SJCRH30 (cell line): ENCODE measurements at regions not wholly inside any gene's neighbourhood (a gene's known extent, or its start where the extent isn't known, plus 50 kb on each side); places are given as distances from the start of the nearest gene placed in this dataset.
A peak's percentile ranks its signal among the peaks of the same experiment; 100 is the strongest.
"Not testable (repeated sequence)": the region's sequence is repeated elsewhere in the genome, so short reads cannot be mapped to it uniquely, and the experiment has no call there.

Source experiments
- DNase-seq, 2 experiments: peaks; one replicate each; pipeline ENCODE4 v3.0.0-alpha.2; 2015 to 2020
- H3K27ac ChIP-seq: fragments of 250-450 bp; sonication (Bioruptor Pico); 2 replicates; pipeline ENCODE4 v1.5.1; 2020; ENCODE audit warnings: mild to moderate bottlenecking, moderate library complexity
- H3K27me3 ChIP-seq: fragments of 250-450 bp; sonication (Bioruptor Pico); 2 replicates; pipeline ENCODE4 v1.5.1; 2020; ENCODE audit warnings: mild to moderate bottlenecking, moderate library complexity
- H3K36me3 ChIP-seq: fragments of 250-450 bp; sonication (Bioruptor Pico); 2 replicates; pipeline ENCODE4 v1.5.1; 2020; ENCODE audit warnings: mild to moderate bottlenecking, moderate library complexity
- H3K4me1 ChIP-seq: fragments of 250-450 bp; sonication (Bioruptor Pico); 2 replicates; pipeline ENCODE4 v1.5.1; 2020; ENCODE audit warnings: mild to moderate bottlenecking, moderate library complexity
- H3K4me3 ChIP-seq: fragments of 250-450 bp; sonication (Bioruptor Pico); 2 replicates; pipeline ENCODE4 v1.5.1; 2020; ENCODE audit warnings: mild to moderate bottlenecking, moderate library complexity
- H3K9me3 ChIP-seq: fragments of 250-450 bp; sonication (Bioruptor Pico); replicated peaks from 2 replicates; pipeline ENCODE4 v1.5.1; 2020; ENCODE audit warnings: mild to moderate bottlenecking, moderate library complexity

DNA sequence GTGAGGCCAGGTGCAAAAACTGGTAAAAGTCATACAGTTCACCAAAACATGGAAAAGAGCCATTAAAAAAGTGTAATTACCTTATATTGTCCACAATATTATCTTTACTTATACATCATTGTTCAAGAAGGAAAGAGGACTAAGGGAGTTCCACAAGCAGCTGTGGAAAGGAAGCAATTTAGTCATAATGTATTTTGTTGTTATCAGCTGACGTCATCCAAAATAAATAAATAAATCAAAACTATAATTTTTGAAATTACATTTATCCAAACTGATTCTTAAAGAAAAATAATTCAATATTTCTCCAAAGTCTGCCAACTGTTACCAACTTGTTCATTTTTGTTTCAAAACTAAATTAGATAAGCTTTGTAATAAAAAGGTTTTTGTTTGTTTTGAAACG is 256.1 kb upstream of the CNTNAP5 start:
- no peak for DNase-seq
- H3K36me3 ChIP-seq = no peaks in the 10 kb centered on the region
- H3K27ac ChIP-seq = no peak overlapping the region
- H3K4me3 ChIP-seq = no peak overlapping the region
- H3K27me3 ChIP-seq = no peaks in the 10 kb centered on the region
- H3K9me3 ChIP-seq = no peaks in the 10 kb centered on the region
- H3K4me1 ChIP-seq = no peaks in the 10 kb centered on the region

DNA sequence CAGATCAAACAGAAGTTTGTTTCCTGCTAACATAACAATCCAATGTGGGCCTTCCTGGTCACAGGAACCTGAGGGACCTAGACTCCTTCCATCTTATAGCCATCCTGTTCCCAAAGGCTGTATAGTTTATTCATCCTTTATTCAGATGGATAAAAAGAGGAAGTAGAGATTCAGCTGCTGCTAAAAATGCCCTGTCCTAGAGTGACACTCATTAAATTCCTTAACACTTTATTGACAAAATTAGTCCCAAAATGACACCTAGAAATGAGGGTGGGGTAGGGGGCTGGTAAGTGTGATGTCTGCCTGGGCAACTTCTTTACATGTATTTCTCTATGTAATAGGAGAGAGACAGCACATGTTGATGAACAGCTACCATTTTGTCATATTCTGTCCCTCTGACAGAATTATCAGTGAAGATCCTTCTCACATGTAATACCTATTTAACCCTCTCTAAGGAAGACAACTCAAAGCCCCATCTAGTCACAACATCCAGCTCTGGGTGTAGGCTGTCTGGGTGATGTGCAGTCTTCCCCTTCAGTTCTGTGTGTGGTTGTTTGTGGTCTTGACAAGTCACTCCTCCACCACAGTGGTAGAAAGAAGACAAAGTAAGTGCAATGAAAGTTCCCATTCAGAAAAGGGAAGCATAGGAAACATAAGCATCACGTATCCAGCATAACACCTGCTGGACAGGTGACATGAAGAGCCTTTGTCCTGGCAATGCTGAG is 253.9 kb upstream of the CNTNAP5 start:
- Histone ChIP-seq H3K27ac (no peak overlapping the region), H3K9me3 (no peaks in the 10 kb centered on the region), H3K27me3 (no peaks in the 10 kb centered on the region), H3K36me3 (no peaks in the 10 kb centered on the region), H3K4me1 (no peaks in the 10 kb centered on the region), H3K4me3 (no peak overlapping the region)
- no peak for DNase-seq

GRCh38 chr2:123771928-123772632 is 253.0 kb upstream of the CNTNAP5 start:
- H3K4me1 ChIP-seq = no peaks in the 10 kb centered on the region
- no peaks in the 10 kb centered on the region for H3K27me3 ChIP-seq
- no peak overlapping the region for H3K27ac ChIP-seq
- H3K36me3 ChIP-seq = no peaks in the 10 kb centered on the region
- no peak overlapping the region for H3K4me3 ChIP-seq
- DNase-seq = no peak
- H3K9me3 ChIP-seq = no peaks in the 10 kb centered on the region

GRCh38 chr2:123777116-123777515 is 248.0 kb upstream of the CNTNAP5 start:
- no peak for DNase-seq
- Histone ChIP-seq H3K4me3 (no peak overlapping the region), H3K27me3 (no peaks in the 10 kb centered on the region), H3K9me3 (no peaks in the 10 kb centered on the region), H3K36me3 (no peaks in the 10 kb centered on the region), H3K4me1 (no peaks in the 10 kb centered on the region), H3K27ac (no peak overlapping the region)

DNA sequence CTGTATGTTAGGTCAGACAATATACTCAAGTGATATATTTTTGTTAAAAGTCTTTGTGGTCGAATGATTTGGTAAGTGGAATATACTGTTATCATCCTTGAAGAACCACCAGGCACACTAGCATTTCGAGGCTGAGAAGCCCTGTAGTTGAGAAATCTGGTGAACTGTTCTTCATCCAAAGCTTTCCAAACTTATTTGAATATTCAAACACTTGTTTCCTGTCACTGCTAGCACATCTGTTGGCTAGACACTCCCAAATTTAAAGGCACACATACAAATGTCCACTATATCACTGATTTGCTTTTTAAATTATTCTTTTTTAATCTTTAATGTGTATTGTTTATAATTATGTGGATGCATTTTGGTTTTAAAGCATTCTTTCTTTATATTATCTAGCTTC is 241.9 kb upstream of the CNTNAP5 start:
- Histone ChIP-seq H3K36me3 (no peaks in the 10 kb centered on the region), H3K27ac (no peak overlapping the region), H3K27me3 (no peaks in the 10 kb centered on the region), H3K9me3 (no peaks in the 10 kb centered on the region), H3K4me3 (no peak overlapping the region), H3K4me1 (no peaks in the 10 kb centered on the region)
- DNase-seq = no peak

- Histone ChIP-seq H3K27me3 (no peaks in the 10 kb centered on the region), H3K4me3 (no peak overlapping the region), H3K4me1 (no peaks in the 10 kb centered on the region)
Measured at GRCh38 chr2:123785332-123785731, 239.8 kb upstream of the CNTNAP5 start.

DNA sequence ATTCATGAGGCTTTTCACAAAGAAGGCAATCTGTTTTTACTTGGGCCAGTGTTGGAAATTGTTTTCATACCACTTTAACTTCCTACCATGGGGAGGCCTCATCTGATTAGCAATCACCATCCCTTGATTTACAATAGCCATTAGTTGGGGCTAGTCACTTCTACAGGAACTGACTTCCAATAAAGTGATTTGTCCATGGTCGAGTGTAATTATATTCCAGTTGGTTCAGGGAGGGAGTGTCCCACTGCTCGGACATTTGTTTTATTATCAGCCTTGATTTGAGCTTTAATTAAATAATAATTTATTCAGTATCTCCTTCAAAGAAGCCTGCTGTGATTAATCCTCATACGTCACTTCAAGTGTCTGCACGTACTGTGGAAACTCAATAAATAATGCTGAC is 233.9 kb upstream of the CNTNAP5 start:
- Histone ChIP-seq H3K4me3 (no peak overlapping the region), H3K4me1 (no peaks in the 10 kb centered on the region), H3K36me3 (no peaks in the 10 kb centered on the region), H3K27me3 (no peaks in the 10 kb centered on the region), H3K9me3 (no peaks in the 10 kb centered on the region), H3K27ac (no peak overlapping the region)
- no peak for DNase-seq

More at GRCh38 chr2:123785332-123785731, 239.8 kb upstream of the CNTNAP5 start:
- Histone ChIP-seq H3K9me3 (no peaks in the 10 kb centered on the region), H3K27ac (no peak overlapping the region), H3K36me3 (no peaks in the 10 kb centered on the region)
- no peak for DNase-seq

DNA sequence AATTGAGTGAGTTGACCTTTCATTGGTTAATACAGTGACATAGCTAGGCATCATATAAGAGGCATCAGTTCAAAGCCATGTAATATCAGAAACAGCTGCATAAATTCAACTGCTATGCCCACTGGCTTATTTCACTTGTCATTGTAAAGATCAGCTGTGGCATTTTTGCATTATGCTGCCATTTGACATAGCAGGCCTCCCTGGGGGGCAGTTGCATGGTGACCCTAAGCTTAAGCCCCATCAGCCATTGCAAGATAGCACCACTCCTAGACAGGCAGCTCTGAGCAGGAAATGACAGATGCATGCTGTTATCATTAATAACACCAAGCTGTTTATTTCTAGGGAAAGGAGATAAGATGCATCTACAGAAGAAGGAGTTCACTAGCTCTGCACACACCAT is 233.4 kb upstream of the CNTNAP5 start:
- no peaks in the 10 kb centered on the region for H3K9me3 ChIP-seq
- no peaks in the 10 kb centered on the region for H3K4me1 ChIP-seq
- H3K27ac ChIP-seq = no peak overlapping the region
- no peaks in the 10 kb centered on the region for H3K36me3 ChIP-seq
- no peak overlapping the region for H3K4me3 ChIP-seq
- no peak for DNase-seq
- no peaks in the 10 kb centered on the region for H3K27me3 ChIP-seq

DNA sequence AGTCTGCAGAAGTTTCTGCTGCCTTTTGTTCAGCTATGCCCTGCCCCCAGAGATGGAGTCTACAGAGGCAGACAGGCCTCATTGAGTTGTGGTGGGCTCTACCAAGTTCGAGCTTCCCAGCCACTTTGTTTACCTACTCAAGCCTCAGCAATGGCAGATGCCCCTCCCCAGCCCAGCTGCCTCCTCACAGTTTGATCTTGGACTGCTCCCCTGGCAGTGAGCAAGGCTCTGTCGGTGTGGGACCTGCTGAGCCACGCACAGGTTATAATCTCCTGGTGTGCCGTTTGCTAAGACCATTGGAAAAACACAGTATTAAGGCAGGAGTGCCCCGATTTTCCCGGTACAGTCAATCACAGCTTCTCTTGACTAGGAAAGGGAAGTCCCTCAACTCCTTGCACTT is 221.0 kb upstream of the CNTNAP5 start:
- not testable (repeated sequence) for H3K4me3 ChIP-seq, H3K9me3 ChIP-seq, H3K4me1 ChIP-seq, H3K36me3 ChIP-seq, H3K27ac ChIP-seq, H3K27me3 ChIP-seq, DNase-seq

DNA sequence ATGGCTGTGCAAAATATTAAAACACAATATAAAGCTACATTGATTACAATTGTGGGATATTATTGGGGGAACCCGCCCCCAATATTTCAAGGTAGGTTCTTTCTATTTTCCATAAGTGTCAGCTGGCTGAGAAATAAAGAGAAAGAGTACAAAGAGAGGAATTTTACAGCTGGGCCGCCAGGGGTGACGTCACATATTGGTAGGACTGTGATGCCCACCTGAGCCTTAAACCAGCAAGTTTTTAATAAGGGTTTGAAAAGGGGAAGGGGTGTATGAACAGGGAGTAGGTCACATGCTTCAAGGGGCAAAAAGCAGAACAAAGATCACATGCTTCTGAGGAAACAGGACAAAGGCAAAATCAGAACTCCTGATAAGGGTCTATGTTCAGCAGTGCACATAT is 219.3 kb upstream of the CNTNAP5 start:
- H3K9me3 ChIP-seq, H3K27ac ChIP-seq, H3K27me3 ChIP-seq, DNase-seq, H3K4me3 ChIP-seq, H3K36me3 ChIP-seq, H3K4me1 ChIP-seq: not testable (repeated sequence)

DNA sequence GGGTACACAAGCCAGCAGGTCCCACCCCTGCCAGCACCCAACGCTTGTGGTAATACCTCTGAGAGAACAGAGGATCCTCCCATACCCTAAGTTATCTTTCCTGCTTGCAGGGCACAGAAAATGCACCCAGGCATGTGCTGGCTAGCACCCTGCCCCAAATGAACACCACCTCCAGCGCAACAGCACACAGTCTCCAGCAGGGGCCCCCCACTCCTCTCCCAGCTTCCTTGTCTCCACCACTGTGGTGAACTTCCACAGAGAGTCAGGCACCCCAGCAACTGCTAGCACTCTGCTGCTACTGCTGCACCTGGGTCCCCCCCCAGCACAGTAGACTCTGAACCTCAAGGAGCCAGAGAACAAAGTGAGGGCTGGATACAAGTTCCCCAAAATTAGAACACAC is 216.8 kb upstream of the CNTNAP5 start:
- H3K4me1 ChIP-seq = no peaks in the 10 kb centered on the region
- DNase-seq = peak in 1 of 2 experiments; percentile 2
- no peaks in the 10 kb centered on the region for H3K36me3 ChIP-seq
- no peak overlapping the region for H3K4me3 ChIP-seq
- H3K27ac ChIP-seq = no peak overlapping the region
- no peaks in the 10 kb centered on the region for H3K27me3 ChIP-seq
- H3K9me3 ChIP-seq = no peaks in the 10 kb centered on the region

DNA sequence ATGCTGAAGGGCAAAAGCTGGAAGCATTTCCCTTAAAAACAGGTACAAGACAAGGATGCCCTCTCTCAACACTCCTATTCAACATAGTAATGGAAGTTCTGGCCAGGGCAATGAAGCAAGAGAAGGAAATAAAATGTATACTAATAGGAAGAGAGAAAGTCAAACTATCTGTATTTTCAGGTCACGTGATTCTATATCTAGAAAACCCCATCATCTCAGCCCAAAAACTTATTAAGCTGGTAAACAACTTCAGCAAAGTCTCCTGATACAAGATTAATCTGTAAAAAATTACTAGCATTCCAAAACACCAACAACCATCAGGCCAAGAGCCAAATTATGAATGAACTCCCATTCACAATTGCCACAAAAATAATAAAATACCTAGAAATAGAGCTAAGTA is 213.2 kb upstream of the CNTNAP5 start:
- DNase-seq = no peak
- Histone ChIP-seq H3K27me3 (no peaks in the 10 kb centered on the region), H3K4me1 (no peaks in the 10 kb centered on the region), H3K27ac (no peak overlapping the region), H3K4me3 (no peak overlapping the region), H3K9me3 (no peaks in the 10 kb centered on the region), H3K36me3 (no peaks in the 10 kb centered on the region)

DNA sequence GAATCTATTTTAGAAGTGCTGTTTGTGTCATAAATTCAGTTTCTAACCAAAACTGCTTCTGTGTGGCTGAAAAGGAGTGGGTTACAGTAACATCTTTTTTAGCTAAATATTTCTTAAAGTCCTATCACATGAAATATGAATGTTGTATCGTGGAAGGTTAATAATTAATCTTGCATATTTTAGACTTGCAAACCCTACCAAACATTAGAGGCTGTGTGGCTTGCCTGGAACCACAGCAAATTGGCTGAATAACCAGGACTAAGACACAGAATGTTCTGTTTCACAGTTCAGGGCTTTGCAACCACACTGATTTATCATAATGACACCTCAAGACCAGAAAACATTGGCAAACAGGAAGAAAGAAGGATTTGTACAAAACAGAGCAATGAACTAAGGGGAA is 208.9 kb upstream of the CNTNAP5 start:
- no peaks in the 10 kb centered on the region for H3K4me1 ChIP-seq
- no peak for DNase-seq

DNA sequence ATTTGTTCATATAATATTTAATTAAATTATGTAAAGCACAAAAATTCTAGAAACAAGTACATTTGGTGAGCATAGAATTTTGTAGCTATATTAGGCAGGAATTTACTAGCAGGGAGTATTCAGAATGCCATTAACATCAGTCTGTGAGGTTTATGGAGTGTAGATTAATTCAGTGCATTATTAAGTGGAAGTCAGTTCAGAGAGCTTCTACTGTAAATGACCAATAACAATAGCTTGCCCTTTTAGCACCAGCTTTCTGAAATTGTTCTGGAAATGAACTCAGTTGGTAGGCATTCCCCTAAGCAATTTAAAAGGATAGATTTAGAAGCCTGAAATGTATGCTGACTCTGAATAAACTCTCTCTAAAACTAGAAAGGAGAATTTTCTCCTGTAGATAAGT is 208.2 kb upstream of the CNTNAP5 start:
- no peak overlapping the region for H3K4me3 ChIP-seq
- no peaks in the 10 kb centered on the region for H3K36me3 ChIP-seq
- DNase-seq = no peak
- no peaks in the 10 kb centered on the region for H3K27me3 ChIP-seq
- no peaks in the 10 kb centered on the region for H3K9me3 ChIP-seq
- no peak overlapping the region for H3K27ac ChIP-seq
- no peaks in the 10 kb centered on the region for H3K4me1 ChIP-seq

More for the DNA sequence above, 208.9 kb upstream of the CNTNAP5 start:
- H3K9me3 ChIP-seq = no peaks in the 10 kb centered on the region
- no peaks in the 10 kb centered on the region for H3K36me3 ChIP-seq
- no peak overlapping the region for H3K27ac ChIP-seq
- H3K27me3 ChIP-seq = no peaks in the 10 kb centered on the region
- H3K4me3 ChIP-seq = no peak overlapping the region

GRCh38 chr2:123826729-123827271 is 198.3 kb upstream of the CNTNAP5 start:
- H3K27me3 ChIP-seq = no peaks in the 10 kb centered on the region
- H3K4me1 ChIP-seq = no peaks in the 10 kb centered on the region
- no peak overlapping the region for H3K4me3 ChIP-seq
- no peak for DNase-seq
- H3K36me3 ChIP-seq = no peaks in the 10 kb centered on the region
- H3K27ac ChIP-seq = no peak overlapping the region
- H3K9me3 ChIP-seq = no peaks in the 10 kb centered on the region

DNA sequence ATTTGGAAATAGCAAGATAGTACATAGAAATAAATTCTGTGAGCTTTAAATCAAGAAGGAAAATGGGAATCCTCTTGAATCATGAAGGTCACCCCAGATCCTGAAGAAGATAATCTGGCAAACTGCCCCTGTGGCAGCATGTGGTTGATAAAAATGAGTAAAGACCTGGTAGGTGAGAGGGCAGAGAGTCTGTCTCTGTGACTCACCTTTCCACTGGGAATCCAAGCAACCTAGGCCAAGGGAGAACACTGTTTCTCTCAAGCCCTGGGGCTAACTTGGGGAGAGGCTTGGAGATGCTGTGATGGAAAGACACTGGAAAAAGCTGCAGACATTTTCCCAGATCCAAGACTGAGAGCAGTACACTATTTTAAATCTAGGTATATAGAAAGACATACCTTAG is 185.8 kb upstream of the CNTNAP5 start:
- Histone ChIP-seq H3K27ac (no peak overlapping the region), H3K4me3 (no peak overlapping the region), H3K9me3 (no peaks in the 10 kb centered on the region), H3K27me3 (no peaks in the 10 kb centered on the region), H3K36me3 (no peaks in the 10 kb centered on the region), H3K4me1 (no peaks in the 10 kb centered on the region)
- no peak for DNase-seq
